ENCODE measurements at regions not wholly inside any gene's neighbourhood (a gene's known extent, or its start where the extent isn't known, plus 50 kb on each side); places are given as distances from the start of the nearest gene placed in this dataset.

GRCh38 chr4:17204908-17205307, 306.5 kb upstream of the LDB2 start:
- no peak for DNase-seq
- TF ChIP-seq CTCF (IDR thresholded peaks at IDR 0.05) (no peak), POLR2A (IDR thresholded peaks at IDR 0.05) (no peak), POLR2AphosphoS5 (IDR thresholded peaks at IDR 0.05) (no peak), EP300 (IDR thresholded peaks at IDR 0.05) (no peak)
- 7 to 28% methylated on average over 2 of the region's 2 CpGs for WGBS, 2 donors
- peaks cover 0 to 5% (median 0%) of the 10 kb centered on the region in 4 donors for H3K4me1 ChIP-seq
- no peaks in the 10 kb centered on the region for H3K27me3 ChIP-seq
- no peaks in the 10 kb centered on the region for H3K9me3 ChIP-seq
- H3K27ac ChIP-seq = no peak overlapping the region
- intact Hi-C loops (cut with DNase I) = no loop called here
- no peak overlapping the region for H3K4me3 ChIP-seq
- H3K36me3 ChIP-seq = no peaks in the 10 kb centered on the region

- no peak for TF ChIP-seq EP300 (IDR thresholded peaks at IDR 0.05)
- TF ChIP-seq POLR2A (IDR thresholded peaks at IDR 0.05) = no peak
- no peak for TF ChIP-seq CTCF (IDR thresholded peaks at IDR 0.05)
- TF ChIP-seq POLR2AphosphoS5 (IDR thresholded peaks at IDR 0.05) = no peak
- 70 to 81% methylated on average over 2 of the region's 2 CpGs for WGBS, 2 donors
These were observed 305.4 kb upstream of the LDB2 start for GRCh38 chr4:17203797-17204196.

GRCh38 chr4:17197070-17197469, 298.6 kb upstream of the LDB2 start:
- Histone ChIP-seq H3K4me1 (peaks cover 0 to 5% (median 0%) of the 10 kb centered on the region in 4 donors), H3K9me3 (no peaks in the 10 kb centered on the region), H3K27ac (no peak overlapping the region), H3K4me3 (no peak overlapping the region), H3K36me3 (no peaks in the 10 kb centered on the region), H3K27me3 (no peaks in the 10 kb centered on the region)
- TF ChIP-seq POLR2A (IDR thresholded peaks at IDR 0.05) (no peak), CTCF (IDR thresholded peaks at IDR 0.05) (no peak), POLR2AphosphoS5 (IDR thresholded peaks at IDR 0.05) (no peak), EP300 (IDR thresholded peaks at IDR 0.05) (no peak)
- intact Hi-C loops (cut with DNase I) = no loop called here
- WGBS, 2 donors = 91% methylated on average over 4 of the region's 4 CpGs
- DNase-seq = no peak

More at GRCh38 chr4:17203797-17204196, 305.4 kb upstream of the LDB2 start:
- H3K4me1 ChIP-seq = peaks cover 0 to 5% (median 0%) of the 10 kb centered on the region in 4 donors
- no peaks in the 10 kb centered on the region for H3K27me3 ChIP-seq
- intact Hi-C loops (cut with DNase I) = no loop called here
- no peaks in the 10 kb centered on the region for H3K9me3 ChIP-seq
- H3K27ac ChIP-seq = no peak overlapping the region
- no peaks in the 10 kb centered on the region for H3K36me3 ChIP-seq
- no peak for DNase-seq
- H3K4me3 ChIP-seq = no peak overlapping the region

GRCh38 chr4:17195461-17196275, 297.2 kb upstream of the LDB2 start:
- H3K36me3 ChIP-seq = no peaks in the 10 kb centered on the region
- TF ChIP-seq POLR2AphosphoS5 (IDR thresholded peaks at IDR 0.05) (no peak), POLR2A (IDR thresholded peaks at IDR 0.05) (no peak), EP300 (IDR thresholded peaks at IDR 0.05) (no peak), CTCF (IDR thresholded peaks at IDR 0.05) (no peak)
- intact Hi-C loops (cut with DNase I) = no loop called here
- peaks cover 0 to 5% (median 0%) of the 10 kb centered on the region in 4 donors for H3K4me1 ChIP-seq
- DNase-seq = no peak
- no peaks in the 10 kb centered on the region for H3K9me3 ChIP-seq
- H3K27me3 ChIP-seq = no peaks in the 10 kb centered on the region
- H3K27ac ChIP-seq = no peak overlapping the region
- no peak overlapping the region for H3K4me3 ChIP-seq
- WGBS, 2 donors = 76 to 89% methylated on average over 4 of the region's 4 CpGs

Data from sigmoid colon (tissue), 6 donors.